ENCODE measurements at regions not wholly inside any gene's neighbourhood (a gene's known extent, or its start where the extent isn't known, plus 50 kb on each side); places are given as distances from the start of the nearest gene placed in this dataset.

DNA sequence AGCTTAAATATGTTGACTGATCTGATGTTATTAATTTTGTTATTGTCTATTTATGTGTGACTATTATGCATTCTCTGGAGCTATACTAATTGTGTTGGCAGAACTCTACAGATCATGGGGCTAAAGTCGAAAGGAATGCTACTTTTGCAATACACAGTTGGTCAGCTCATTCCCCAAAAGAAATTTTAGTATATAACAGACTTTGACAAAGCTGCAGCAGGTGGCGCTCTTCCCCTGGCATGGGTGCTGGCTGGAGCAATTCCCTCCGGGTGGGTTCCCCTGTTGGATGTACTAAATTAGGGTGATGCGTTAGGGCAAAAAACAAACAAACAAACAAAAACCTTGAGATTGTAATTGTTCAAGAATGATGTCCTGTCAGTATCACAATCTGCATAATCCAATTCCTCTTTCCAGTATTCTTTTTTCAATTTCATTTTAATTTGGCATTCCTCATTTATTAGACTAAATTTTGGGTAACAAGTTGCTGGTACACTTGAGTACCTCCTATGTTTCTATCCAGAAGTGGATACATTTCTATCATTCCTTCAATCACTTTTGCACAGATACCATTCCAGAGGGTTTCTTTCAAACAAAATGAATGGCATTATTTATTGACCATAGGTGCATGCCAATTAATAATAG lies 322.8 kb upstream of the EDNRB start:
- no peak for DNase-seq
- Histone ChIP-seq H3K4me1 (no peaks in the 10 kb centered on the region), H3K36me3 (no peaks in the 10 kb centered on the region), H3K27me3 (no peaks in the 10 kb centered on the region), H3K9me3 (no peaks in the 10 kb centered on the region), H3K4me3 (no peak overlapping the region), H3K27ac (no peak overlapping the region)
- intact Hi-C loops (cut with DNase I; ENCODE audit: low total_unique reads) = no loop called here
- TF ChIP-seq, protein P1, sequence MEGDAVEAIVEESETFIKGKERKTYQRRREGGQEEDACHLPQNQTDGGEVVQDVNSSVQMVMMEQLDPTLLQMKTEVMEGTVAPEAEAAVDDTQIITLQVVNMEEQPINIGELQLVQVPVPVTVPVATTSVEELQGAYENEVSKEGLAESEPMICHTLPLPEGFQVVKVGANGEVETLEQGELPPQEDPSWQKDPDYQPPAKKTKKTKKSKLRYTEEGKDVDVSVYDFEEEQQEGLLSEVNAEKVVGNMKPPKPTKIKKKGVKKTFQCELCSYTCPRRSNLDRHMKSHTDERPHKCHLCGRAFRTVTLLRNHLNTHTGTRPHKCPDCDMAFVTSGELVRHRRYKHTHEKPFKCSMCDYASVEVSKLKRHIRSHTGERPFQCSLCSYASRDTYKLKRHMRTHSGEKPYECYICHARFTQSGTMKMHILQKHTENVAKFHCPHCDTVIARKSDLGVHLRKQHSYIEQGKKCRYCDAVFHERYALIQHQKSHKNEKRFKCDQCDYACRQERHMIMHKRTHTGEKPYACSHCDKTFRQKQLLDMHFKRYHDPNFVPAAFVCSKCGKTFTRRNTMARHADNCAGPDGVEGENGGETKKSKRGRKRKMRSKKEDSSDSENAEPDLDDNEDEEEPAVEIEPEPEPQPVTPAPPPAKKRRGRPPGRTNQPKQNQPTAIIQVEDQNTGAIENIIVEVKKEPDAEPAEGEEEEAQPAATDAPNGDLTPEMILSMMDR (IDR thresholded peaks at IDR 0.05) = no peak

DNA sequence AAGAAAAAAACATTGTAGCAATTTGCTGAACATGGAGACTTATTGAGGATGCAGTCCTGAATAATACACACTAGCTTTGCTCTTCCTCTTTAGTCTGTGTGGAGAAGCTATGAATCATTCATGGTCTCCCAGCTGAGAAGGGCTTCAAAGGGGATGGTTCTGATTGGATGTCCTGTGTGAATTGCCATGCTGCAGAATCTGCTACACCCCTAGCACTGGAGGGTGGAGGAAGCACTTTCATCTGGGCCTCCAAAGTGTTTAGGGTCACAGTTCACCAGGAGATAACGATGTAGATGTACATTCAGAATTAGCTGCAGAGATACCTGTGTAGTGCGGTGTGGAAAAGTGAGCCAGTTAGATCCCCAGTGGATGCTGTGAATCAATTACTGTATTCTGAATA lies 321.1 kb upstream of the EDNRB start:
- no peaks in the 10 kb centered on the region for H3K9me3 ChIP-seq

DNA sequence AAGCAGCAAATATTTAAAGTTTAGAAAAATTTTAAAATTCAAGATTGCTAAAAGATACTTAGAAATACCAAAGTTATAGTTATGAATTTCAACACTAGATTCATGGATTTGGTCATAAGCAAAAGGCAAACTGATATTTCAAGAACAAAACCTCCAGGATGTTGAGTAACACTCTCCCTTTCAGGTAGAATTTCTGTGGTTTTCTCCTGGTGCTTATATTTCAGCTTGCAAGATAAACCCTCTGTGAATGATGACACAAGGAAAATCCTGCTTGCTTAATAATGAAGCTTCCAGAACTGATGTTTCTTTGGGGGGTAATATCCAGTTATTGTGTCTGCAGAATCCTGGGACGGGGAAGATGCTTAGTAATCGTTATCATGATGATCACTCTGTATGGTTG lies 320.3 kb upstream of the EDNRB start:
- intact Hi-C loops (cut with DNase I; ENCODE audit: low total_unique reads) = no loop called here
- H3K4me3 ChIP-seq = no peak overlapping the region

More for the DNA sequence above, 321.1 kb upstream of the EDNRB start:
- intact Hi-C loops (cut with DNase I; ENCODE audit: low total_unique reads) = no loop called here
- TF ChIP-seq, protein P1 (IDR thresholded peaks at IDR 0.05) = no peak
- no peak for DNase-seq
- no peak overlapping the region for H3K4me3 ChIP-seq
- no peaks in the 10 kb centered on the region for H3K36me3 ChIP-seq
- H3K27me3 ChIP-seq = no peaks in the 10 kb centered on the region
- no peaks in the 10 kb centered on the region for H3K4me1 ChIP-seq
- H3K27ac ChIP-seq = no peak overlapping the region

DNA sequence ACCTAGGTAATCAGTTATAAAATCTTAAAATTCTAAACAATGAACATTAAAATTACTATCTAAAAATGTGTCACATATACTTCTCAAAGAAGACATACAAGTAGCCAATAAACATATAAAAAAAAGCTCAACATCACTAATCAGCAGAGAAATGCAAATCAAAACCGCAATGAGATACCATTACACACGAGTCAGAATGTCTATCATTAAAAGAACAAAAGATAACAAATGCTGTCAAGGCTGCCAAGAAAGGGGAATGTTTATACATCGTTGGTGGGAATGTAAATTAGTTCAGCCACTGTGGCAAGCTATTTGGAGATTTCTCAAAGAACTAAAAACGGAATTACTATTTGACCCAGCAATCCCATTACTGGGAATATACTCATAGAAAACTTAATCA lies 310.3 kb upstream of the EDNRB start:
- no peaks in the 10 kb centered on the region for H3K27me3 ChIP-seq
- no peak for DNase-seq
- H3K36me3 ChIP-seq = no peaks in the 10 kb centered on the region
- H3K4me1 ChIP-seq = no peaks in the 10 kb centered on the region
- no peak overlapping the region for H3K27ac ChIP-seq
- H3K9me3 ChIP-seq = no peaks in the 10 kb centered on the region
- TF ChIP-seq, protein P1 (IDR thresholded peaks at IDR 0.05) = no peak
- no peak overlapping the region for H3K4me3 ChIP-seq
- intact Hi-C loops (cut with DNase I; ENCODE audit: low total_unique reads) = no loop called here

More for the DNA sequence above, 320.3 kb upstream of the EDNRB start:
- TF ChIP-seq, protein P1 (IDR thresholded peaks at IDR 0.05) = no peak
- Histone ChIP-seq H3K36me3 (no peaks in the 10 kb centered on the region), H3K27me3 (no peaks in the 10 kb centered on the region), H3K9me3 (no peaks in the 10 kb centered on the region), H3K4me1 (no peaks in the 10 kb centered on the region), H3K27ac (no peak overlapping the region)
- no peak for DNase-seq

DNA sequence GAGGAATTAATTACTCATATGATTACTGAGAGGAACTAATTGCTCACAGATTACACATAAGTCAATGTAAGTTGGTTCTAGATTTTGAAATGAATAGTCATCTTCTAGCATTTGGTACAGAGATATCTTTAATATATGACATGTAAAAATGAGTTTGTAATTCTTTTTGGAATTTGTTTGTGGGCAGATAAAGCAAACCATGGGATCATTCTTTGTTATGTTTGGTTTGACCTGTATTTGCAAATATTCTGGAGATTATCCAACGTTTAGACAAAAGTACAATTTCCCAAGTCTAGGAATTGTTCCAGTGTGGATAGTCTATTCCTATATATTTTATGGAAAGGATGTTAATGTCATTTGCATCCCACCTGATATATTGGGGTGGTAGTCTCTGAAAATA lies 309.6 kb upstream of the EDNRB start:
- Histone ChIP-seq H3K36me3 (no peaks in the 10 kb centered on the region), H3K4me1 (no peaks in the 10 kb centered on the region), H3K4me3 (no peak overlapping the region), H3K27ac (no peak overlapping the region), H3K27me3 (no peaks in the 10 kb centered on the region), H3K9me3 (no peaks in the 10 kb centered on the region)
- no peak for DNase-seq
- TF ChIP-seq, protein P1 (IDR thresholded peaks at IDR 0.05) = no peak
- intact Hi-C loops (cut with DNase I; ENCODE audit: low total_unique reads) = no loop called here

DNA sequence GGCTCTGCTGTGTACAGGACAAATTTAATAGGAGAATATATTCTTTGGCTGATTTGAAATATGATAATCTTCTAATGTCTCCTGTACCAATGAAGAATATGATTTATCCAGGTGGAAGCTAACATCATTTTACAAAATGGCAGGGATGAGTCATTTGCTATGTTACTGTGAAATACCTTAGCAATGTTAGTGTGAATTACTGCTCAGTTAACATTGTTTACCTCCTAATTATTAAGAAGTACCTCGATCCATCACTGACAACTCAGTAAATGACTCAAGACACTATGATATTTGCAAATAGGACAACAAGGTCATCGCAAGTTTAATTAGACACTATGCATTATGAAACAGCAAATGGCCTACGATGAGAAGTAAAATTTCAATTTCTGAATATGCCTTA lies 309.1 kb upstream of the EDNRB start:
- TF ChIP-seq, protein P1 (IDR thresholded peaks at IDR 0.05) = no peak
- H3K27ac ChIP-seq = no peak overlapping the region
- H3K4me1 ChIP-seq = no peaks in the 10 kb centered on the region
- no peak overlapping the region for H3K4me3 ChIP-seq
- no peaks in the 10 kb centered on the region for H3K36me3 ChIP-seq
- no peaks in the 10 kb centered on the region for H3K9me3 ChIP-seq
- no peak for DNase-seq
- H3K27me3 ChIP-seq = no peaks in the 10 kb centered on the region
- intact Hi-C loops (cut with DNase I; ENCODE audit: low total_unique reads) = no loop called here

Measured in tibial artery (tissue), 4 donors.